Urinary bladder (tissue), 3 donors: ENCODE measurements at regions not wholly inside any gene's neighbourhood (a gene's known extent, or its start where the extent isn't known, plus 50 kb on each side); places are given as distances from the start of the nearest gene placed in this dataset.
A peak's percentile ranks its signal among the peaks of the same experiment; 100 is the strongest.
"Not testable (repeated sequence)": the region's sequence is repeated elsewhere in the genome, so short reads cannot be mapped to it uniquely, and the experiment has no call there.

ENCODE experiments used
- DNase-seq: peaks from one replicate; pipeline ENCODE4 v3.0.0-alpha.2; 2015; ENCODE audit errors: extremely low spot score
- H3K27ac ChIP-seq: one replicate; pipeline ENCODE4 v1.5.1; 2013; ENCODE audit warnings: low read depth, mild to moderate bottlenecking, moderate library complexity
- H3K36me3 ChIP-seq: one replicate; pipeline ENCODE4 v1.6.1; 2013; ENCODE audit warnings: mild to moderate bottlenecking, moderate library complexity; ENCODE audit not compliant: insufficient read depth
- H3K4me1 ChIP-seq: one replicate; pipeline ENCODE4 v1.6.1; 2013; ENCODE audit warnings: mild to moderate bottlenecking, moderate library complexity; ENCODE audit not compliant: insufficient read depth
- H3K4me3 ChIP-seq: one replicate; pipeline ENCODE4 v1.5.1; 2013; ENCODE audit warnings: low read depth, low read length
- WGBS: extraction: QIAGEN DNeasy Blood & Tissue Kit; methylation state at CpG from one replicate; pipeline ENCODE4 v1.1.7; 2013; 5-methylcytosine and 5-hydroxymethylcytosine counted together
- donor health status: healthy with polysubstance abuse.
- donor health status: healthy.

GRCh38 chr7:94706996-94707740, 51.2 kb upstream of the SGCE start:
- Histone ChIP-seq H3K4me1 (no peaks in the 10 kb centered on the region), H3K27ac (no peak overlapping the region), H3K36me3 (no peaks in the 10 kb centered on the region), H3K4me3 (no peak overlapping the region)
- no peak for DNase-seq
- WGBS, result 89% methylated on average over 6 of the region's 6 CpGs

GRCh38 chr7:94710256-94710655, 54.3 kb upstream of the SGCE start:
- H3K4me3 ChIP-seq, result no peak overlapping the region
- no peaks in the 10 kb centered on the region for H3K36me3 ChIP-seq
- no peaks in the 10 kb centered on the region for H3K4me1 ChIP-seq
- 77% methylated on average over 2 of the region's 2 CpGs for WGBS
- no peak overlapping the region for H3K27ac ChIP-seq
- DNase-seq, result no peak

GRCh38 chr7:94722360-94722759, 66.4 kb upstream of the SGCE start:
- not testable (repeated sequence) for H3K36me3 ChIP-seq, DNase-seq, H3K4me1 ChIP-seq, H3K4me3 ChIP-seq, H3K27ac ChIP-seq
- WGBS, result 95% methylated on average over 8 of the region's 8 CpGs

GRCh38 chr7:94728893-94729292, 73.0 kb upstream of the SGCE start:
- H3K4me3 ChIP-seq, H3K4me1 ChIP-seq, H3K27ac ChIP-seq, DNase-seq, H3K36me3 ChIP-seq: not testable (repeated sequence)
- 92% methylated on average over 3 of the region's 3 CpGs for WGBS

- WGBS, result 84% methylated on average over 1 of the region's 1 CpG
- H3K36me3 ChIP-seq, result no peaks in the 10 kb centered on the region
These were observed 82.1 kb upstream of the SGCE start for GRCh38 chr7:94738071-94738470.

GRCh38 chr7:94739180-94739579, 83.2 kb upstream of the SGCE start:
- Histone ChIP-seq H3K4me1 (no peaks in the 10 kb centered on the region), H3K4me3 (no peak overlapping the region), H3K27ac (no peak overlapping the region), H3K36me3 (no peaks in the 10 kb centered on the region)
- WGBS, result 32% methylated on average over 1 of the region's 1 CpG
- DNase-seq, result no peak

More at GRCh38 chr7:94738071-94738470, 82.1 kb upstream of the SGCE start:
- Histone ChIP-seq H3K4me1 (no peaks in the 10 kb centered on the region), H3K27ac (no peak overlapping the region), H3K4me3 (no peak overlapping the region)
- DNase-seq, result no peak

GRCh38 chr7:94740509-94740908, 84.6 kb upstream of the SGCE start:
- Histone ChIP-seq H3K4me1 (no peaks in the 10 kb centered on the region), H3K4me3 (no peak overlapping the region), H3K36me3 (no peaks in the 10 kb centered on the region), H3K27ac (no peak overlapping the region)
- no peak for DNase-seq

- Histone ChIP-seq H3K27ac (no peak overlapping the region), H3K4me1 (no peaks in the 10 kb centered on the region), H3K4me3 (no peak overlapping the region), H3K36me3 (no peaks in the 10 kb centered on the region)
- 68% methylated on average over 2 of the region's 2 CpGs for WGBS
- no peak for DNase-seq
These were observed 85.2 kb upstream of the SGCE start for GRCh38 chr7:94741179-94741578.

- no peak for DNase-seq
- no peak overlapping the region for H3K27ac ChIP-seq
- H3K36me3 ChIP-seq, result no peaks in the 10 kb centered on the region
- H3K4me3 ChIP-seq, result no peak overlapping the region
- H3K4me1 ChIP-seq, result no peaks in the 10 kb centered on the region
These were observed 92.4 kb upstream of the SGCE start for GRCh38 chr7:94748376-94748775.

GRCh38 chr7:94760446-94761100, 104.6 kb upstream of the SGCE start:
- DNase-seq, result no peak
- Histone ChIP-seq H3K4me1 (no peaks in the 10 kb centered on the region), H3K4me3 (no peak overlapping the region), H3K27ac (no peak overlapping the region), H3K36me3 (no peaks in the 10 kb centered on the region)
- WGBS, result 92% methylated on average over 2 of the region's 2 CpGs

GRCh38 chr7:94761451-94761850, 105.5 kb upstream of the SGCE start:
- Histone ChIP-seq H3K4me3 (no peak overlapping the region), H3K4me1 (no peaks in the 10 kb centered on the region), H3K27ac (no peak overlapping the region), H3K36me3 (no peaks in the 10 kb centered on the region)
- no peak for DNase-seq

GRCh38 chr7:94763268-94763667, 107.3 kb upstream of the SGCE start:
- peak; percentile 21 for DNase-seq
- H3K36me3 ChIP-seq, result no peaks in the 10 kb centered on the region
- no peak overlapping the region for H3K4me3 ChIP-seq
- no peak overlapping the region for H3K27ac ChIP-seq
- 27% methylated on average over 3 of the region's 3 CpGs for WGBS
- H3K4me1 ChIP-seq, result no peaks in the 10 kb centered on the region

- no peaks in the 10 kb centered on the region for H3K36me3 ChIP-seq
- no peak overlapping the region for H3K4me3 ChIP-seq
- no peaks in the 10 kb centered on the region for H3K4me1 ChIP-seq
- no peak overlapping the region for H3K27ac ChIP-seq
- 91% methylated on average over 2 of the region's 2 CpGs for WGBS
- DNase-seq, result no peak
These were observed 113.8 kb upstream of the SGCE start for GRCh38 chr7:94769724-94770123.

- WGBS, result 22% methylated on average over 3 of the region's 3 CpGs
- Histone ChIP-seq H3K4me1 (no peaks in the 10 kb centered on the region), H3K27ac (no peak overlapping the region), H3K4me3 (no peak overlapping the region), H3K36me3 (no peaks in the 10 kb centered on the region)
- DNase-seq, result peak; percentile 40
These were observed 123.0 kb upstream of the SGCE start for GRCh38 chr7:94778711-94779459.
